ENCODE measurements at regions not wholly inside any gene's neighbourhood (a gene's known extent, or its start where the extent isn't known, plus 50 kb on each side); places are given as distances from the start of the nearest gene placed in this dataset.

GRCh38 chr1:186557147-186557777 lies 96.3 kb upstream of the PDC start:
- no peak for DNase-seq (ENCODE audit: low spot score)

DNA sequence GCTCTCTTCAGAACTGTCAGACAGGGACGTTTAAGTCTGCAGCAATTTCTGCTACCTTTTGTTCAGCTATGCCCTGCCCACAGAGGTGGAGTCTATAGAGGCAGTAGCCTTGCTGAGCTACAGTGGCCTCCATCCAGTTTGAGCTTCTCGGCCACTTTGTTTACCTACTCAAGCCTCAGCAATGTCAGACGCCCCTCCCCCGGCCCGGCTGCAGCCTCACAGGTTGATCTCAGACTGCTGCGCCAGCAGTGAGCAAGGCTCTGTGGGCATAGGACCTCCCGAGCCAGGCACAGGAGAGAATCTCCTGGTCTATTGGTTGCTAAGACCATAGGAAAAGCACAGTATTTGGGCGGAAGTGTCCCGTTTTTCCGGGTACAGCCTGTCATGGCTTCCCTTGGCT lies 89.9 kb upstream of the PDC start:
- no peak for DNase-seq (ENCODE audit: low spot score)

DNA sequence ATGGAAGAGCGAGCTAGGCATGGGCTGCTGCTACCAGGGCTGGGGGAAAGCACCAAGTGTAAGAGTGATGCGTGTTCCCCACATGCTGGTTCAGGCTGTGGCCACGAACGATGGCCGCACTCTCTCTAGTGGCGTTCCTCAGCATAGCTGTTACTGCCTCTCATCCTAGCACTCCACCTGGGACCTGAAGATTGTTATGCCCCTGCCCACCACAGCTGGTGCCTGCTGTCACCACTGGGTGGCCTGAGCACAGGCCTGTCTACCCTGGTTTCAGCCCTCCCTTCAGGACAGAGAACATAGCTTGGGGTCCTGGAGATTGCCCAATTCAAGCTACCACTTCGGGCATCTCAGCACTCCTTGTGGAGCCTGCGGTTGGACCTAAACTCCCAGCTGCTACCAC lies 80.1 kb upstream of the PDC start:
- DNase-seq (ENCODE audit: low spot score) = no peak

DNA sequence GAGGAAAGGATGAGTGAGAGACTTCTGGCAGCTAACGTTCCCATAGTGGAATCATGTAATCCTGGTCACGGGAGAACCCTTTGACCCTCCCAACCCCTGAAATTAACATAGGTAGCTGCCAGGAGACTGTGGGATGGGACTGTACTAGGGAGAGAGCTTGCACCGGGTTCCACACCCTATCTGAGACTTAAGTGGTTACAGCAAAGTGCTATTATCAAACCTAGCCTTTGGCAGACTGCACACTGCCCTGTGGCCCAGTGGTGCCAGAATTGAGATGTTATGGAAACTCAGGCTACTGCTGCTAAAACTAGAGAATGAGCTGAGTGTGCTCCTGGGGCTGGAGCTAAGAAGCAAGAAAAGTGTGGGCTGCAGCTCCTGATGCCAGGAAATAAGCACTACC lies 79.6 kb upstream of the PDC start:
- DNase-seq (ENCODE audit: low spot score) = no peak

DNA sequence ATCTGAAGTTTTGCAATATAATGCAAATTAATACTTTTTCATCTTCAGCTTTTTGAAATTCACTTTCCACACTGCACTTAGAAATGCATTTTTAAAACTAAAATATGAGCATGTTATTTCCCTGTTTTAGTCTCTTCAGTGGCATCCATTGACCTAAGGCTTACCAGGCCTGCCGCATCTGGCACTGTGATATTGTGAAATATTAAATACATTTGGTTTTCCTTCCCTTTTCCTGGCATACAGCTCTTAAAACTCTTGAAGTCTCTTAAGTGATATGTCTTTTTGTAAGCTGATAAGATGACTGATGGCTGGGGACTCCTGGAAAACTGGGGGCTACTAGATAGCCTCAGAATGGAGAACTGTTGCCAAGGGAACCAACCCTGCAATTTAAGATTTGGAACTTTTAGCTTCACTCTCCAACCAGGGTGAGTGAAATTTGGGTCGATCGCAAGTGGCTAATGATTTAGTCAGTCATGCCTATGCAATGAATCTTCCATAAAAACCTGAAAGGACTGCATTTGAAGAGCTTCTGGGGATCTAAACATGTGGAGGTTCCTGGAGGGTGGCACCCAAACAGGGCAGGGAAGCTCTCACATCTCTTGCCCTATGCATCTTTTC lies 75.5 kb upstream of the PDC start:
- no peak for DNase-seq (ENCODE audit: low spot score)

DNA sequence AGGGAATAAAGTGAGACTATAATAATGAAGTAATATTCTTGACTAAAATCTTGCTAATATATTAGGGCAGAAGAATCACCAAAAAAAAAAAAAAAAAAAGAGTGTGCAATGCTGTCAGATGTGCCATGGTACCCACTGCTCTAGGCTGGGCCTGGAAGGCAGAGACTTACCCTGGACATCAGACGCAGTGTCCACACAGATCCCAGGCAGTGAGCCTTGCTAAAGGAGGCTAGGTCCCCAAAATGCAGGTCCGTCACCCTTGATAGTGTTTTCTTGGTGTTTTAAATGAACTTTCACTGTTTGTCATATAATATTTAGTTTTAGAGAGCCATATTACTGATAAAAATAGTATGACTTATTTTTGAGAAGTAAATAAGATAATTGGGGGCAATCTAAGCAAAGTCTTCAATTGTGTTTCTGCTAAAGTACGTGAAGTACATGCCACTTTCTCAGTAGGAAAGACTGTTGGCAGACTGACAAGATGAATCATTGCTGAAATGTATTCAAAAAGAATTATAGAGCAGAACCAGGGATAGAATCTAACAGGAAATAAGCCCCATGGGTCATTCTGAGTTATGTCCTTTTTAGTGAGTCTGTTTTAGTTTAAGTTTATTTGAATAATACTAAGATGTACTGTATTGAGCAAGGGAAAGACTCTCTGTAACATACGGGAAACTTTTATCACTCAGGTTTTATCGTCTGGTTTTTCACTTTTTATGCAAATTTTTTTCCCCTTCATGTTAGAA lies 74.6 kb upstream of the PDC start:
- DNase-seq (ENCODE audit: low spot score) = no peak

- DNase-seq (ENCODE audit: low spot score) = no peak
Measured at GRCh38 chr1:186534401-186534800, 73.5 kb upstream of the PDC start.

GRCh38 chr1:186532466-186532865 lies 71.6 kb upstream of the PDC start:
- no peak for DNase-seq (ENCODE audit: low spot score)

GRCh38 chr1:186531561-186532165 lies 70.7 kb upstream of the PDC start:
- no peak for DNase-seq (ENCODE audit: low spot score)

DNA sequence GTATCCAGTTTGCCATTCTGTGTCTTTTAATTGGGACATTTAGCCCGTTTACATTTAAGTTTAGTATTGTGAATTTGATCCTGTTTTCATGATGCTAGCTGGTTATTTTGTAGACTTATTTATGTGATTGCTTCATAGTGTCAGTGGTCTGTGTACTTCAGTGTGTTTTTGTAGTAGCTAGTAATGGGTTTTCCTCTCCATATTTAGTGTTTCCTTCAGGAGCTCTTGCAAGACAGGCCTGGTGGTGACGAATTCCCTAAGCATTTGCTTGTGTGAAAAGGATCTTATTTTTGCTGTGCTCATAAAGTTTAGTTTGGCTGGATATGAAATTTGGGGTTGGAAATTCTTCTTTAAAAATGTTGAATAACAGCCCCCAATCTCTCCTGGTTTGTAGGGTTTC lies 69.2 kb upstream of the PDC start:
- no peak for DNase-seq (ENCODE audit: low spot score)

- DNase-seq (ENCODE audit: low spot score) = no peak
Measured at GRCh38 chr1:186519982-186520381, 59.1 kb upstream of the PDC start.

DNA sequence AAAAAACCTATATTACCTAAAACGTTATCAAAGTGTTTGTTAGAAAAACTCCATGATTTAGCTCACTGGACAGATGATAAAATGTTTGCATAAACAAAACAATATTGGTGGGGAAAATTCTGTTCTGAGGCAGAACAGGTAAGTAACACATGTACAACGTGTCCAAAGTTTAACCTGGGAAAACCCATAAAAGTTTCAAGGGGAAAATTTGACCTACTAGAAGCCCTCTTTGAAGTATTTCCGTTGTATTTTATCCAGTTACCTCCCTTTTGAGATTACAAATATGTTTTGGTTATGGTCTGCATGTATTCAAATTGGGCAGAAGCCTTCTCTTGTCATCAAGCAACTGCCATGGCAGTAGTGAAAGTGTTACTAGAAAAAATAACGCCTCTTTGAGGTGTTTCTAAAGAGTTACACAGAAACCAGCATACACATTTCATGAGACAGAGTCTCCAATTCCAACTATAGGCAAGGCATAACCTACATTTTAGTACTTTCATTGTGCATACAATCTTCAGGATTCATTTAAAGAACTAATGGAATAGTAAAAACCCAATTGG lies 58.0 kb upstream of the PDC start:
- DNase-seq (ENCODE audit: low spot score) = no peak

DNA sequence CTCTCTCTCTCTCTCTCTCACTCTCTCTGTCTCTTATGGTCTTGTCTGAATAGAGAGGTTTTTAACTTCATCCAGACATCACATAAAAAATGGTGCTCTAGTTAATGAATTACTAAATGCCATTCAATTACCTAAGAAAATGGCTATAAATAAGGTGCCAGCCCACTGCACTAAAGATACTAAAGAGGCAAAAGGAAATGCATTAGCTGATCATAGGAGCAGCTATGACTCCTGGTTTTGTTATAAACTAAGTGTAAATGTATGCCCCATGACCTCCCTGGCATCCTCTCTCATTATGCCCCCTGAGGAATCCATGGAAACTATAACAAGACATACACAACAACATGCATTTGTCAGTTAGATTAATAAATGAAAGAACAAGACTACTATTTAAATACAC lies 57.5 kb upstream of the PDC start:
- DNase-seq (ENCODE audit: low spot score) = no peak

GRCh38 chr1:186514367-186514766 lies 53.5 kb upstream of the PDC start:
- DNase-seq (ENCODE audit: low spot score) = no peak

- DNase-seq (ENCODE audit: low spot score) = no peak
Measured at GRCh38 chr1:186513526-186513925, 52.6 kb upstream of the PDC start.

DNA sequence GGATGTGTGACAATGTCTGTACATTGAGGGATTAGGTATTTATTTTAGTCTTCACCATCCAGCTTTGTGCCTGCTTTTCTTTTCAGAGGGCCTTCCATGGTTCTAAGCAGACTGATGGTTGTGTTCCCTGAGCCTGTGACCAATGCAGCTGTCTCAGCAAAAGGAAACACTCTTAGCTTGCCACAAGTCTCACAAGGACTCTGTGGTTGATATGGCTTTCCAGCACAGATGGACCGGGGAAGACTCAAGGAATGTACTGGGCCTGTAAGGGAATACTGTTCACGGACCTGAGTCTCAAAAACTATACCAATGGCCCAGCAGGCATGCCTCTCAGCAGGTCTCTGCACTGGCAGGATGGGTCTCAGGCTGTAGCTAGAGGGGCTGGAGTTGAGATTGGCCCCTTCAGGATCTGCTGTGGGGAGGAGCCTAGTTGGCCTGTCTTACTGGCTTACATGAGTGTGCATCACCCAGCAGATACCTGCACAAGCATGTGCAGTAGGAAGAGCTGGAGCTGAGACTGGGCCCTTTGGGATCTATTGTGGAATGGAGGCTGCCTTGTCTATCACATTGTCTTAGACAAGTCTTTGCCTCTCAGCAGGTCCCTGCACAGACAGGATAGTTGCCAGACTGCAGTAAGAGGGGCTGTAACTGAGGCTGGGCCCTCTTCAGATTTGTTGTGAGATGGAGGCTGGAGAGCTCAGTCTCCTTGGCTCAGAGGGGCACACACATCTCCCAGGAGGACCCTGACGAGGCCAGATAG lies 52.0 kb upstream of the PDC start:
- DNase-seq (ENCODE audit: low spot score) = no peak

GRCh38 chr1:186511761-186512637 lies 51.1 kb upstream of the PDC start:
- no peak for DNase-seq (ENCODE audit: low spot score)

Data from HuH-7 (cell line).